H1 (cell line): ENCODE measurements at regions not wholly inside any gene's neighbourhood (a gene's known extent, or its start where the extent isn't known, plus 50 kb on each side); places are given as distances from the start of the nearest gene placed in this dataset.

ENCODE experiments used
- ASH2L ChIP-seq: fragments of 200-600, 300-600 bp; sonication (generic); IDR thresholded peaks from one replicate; pipeline ENCODE4 v1.7.1; 2017; ENCODE audit warnings: low read length
- CREB1 ChIP-seq: IDR thresholded peaks from 2 replicates; pipeline ENCODE4 v1.6.1; 2012; ENCODE audit warnings: inconsistent platforms
- CTCF ChIP-seq, 3 experiments: IDR thresholded peaks; 1 replicate in 2 of 3; 2 replicates in 1 of 3; pipeline versions ENCODE4 v1.5.1 to v1.6.1; 2011; ENCODE audit warnings: low read length in 3 of 3, mild to moderate bottlenecking in 3 of 3, inconsistent platforms in 2 of 3, low read depth in 1 of 3, moderate library complexity in 1 of 3; ENCODE audit not compliant: insufficient read depth in 1 of 3; ENCODE audit errors: control extremely low read depth in 1 of 3
- EP300 ChIP-seq, 2 experiments: IDR thresholded peaks; 1 replicate in 1 of 2; 2 replicates in 1 of 2; pipeline ENCODE4 v1.6.1; 2011 to 2012; ENCODE audit warnings: low read depth in 2 of 2, low read length in 2 of 2, mild to moderate bottlenecking in 2 of 2, borderline replicate concordance in 1 of 2, inconsistent platforms in 1 of 2, moderate library complexity in 1 of 2
- EZH2 ChIP-seq: fragments of 200-600 bp; sonication (generic); IDR thresholded peaks from 2 replicates; pipeline ENCODE4 v1.7.1; 2012; ENCODE audit warnings: low read depth, mild to moderate bottlenecking, moderate library complexity, low read length, inconsistent platforms; ENCODE audit not compliant: severe bottlenecking
- MAFK ChIP-seq: IDR thresholded peaks from 2 replicates; pipeline ENCODE4 v1.6.1; 2012; ENCODE audit warnings: low read depth, mild to moderate bottlenecking, improper control_type of control experiment, low read length
- POLR2AphosphoS5 ChIP-seq: IDR thresholded peaks from 2 replicates; pipeline ENCODE4 v1.6.1; 2011; ENCODE audit warnings: low read depth, low read length
- RFX5 ChIP-seq: IDR thresholded peaks from 2 replicates; pipeline ENCODE4 v1.6.1; 2011; ENCODE audit warnings: low read depth, low read length, improper control_type of control experiment, borderline replicate concordance
- RNF2 ChIP-seq: fragments of 200-900, 300-1000 bp; sonication (generic); IDR thresholded peaks from 2 replicates; pipeline ENCODE4 v1.7.1; 2016; ENCODE audit warnings: borderline replicate concordance, low read depth, mild to moderate bottlenecking, antibody characterized with exemption, low read length; ENCODE audit not compliant: poor library complexity, severe bottlenecking; ENCODE audit errors: missing control alignments
- SIN3A ChIP-seq, 2 experiments: IDR thresholded peaks in 1 of 2; conservative IDR thresholded peaks in 1 of 2; 2 replicates each; pipeline ENCODE4 v1.6.1; 2011 to 2012; ENCODE audit warnings: low read length in 2 of 2, improper control_type of control experiment in 1 of 2, low read depth in 1 of 2, mild to moderate bottlenecking in 1 of 2
- TBP ChIP-seq: IDR thresholded peaks from 2 replicates; pipeline ENCODE4 v1.6.1; 2011; ENCODE audit warnings: low read depth, low read length, improper control_type of control experiment
- TCF12 ChIP-seq: IDR thresholded peaks from 2 replicates; pipeline ENCODE4 v1.6.1; 2011; ENCODE audit warnings: low read depth, mild to moderate bottlenecking, low read length

- TF ChIP-seq RFX5 (no peak), CREB1 (no peak), ASH2L (no peak), MAFK (no peak), CTCF (IDR thresholded peaks at IDR 0.05; ENCODE audit: control extremely low read depth in 1 of 3, insufficient read depth in 1 of 3, low read depth in 1 of 3, low read length in 3 of 3) (no peak), EP300 (IDR thresholded peaks at IDR 0.05; ENCODE audit: borderline replicate concordance in 1 of 2, low read depth in 2 of 2, low read length in 2 of 2) (no peak), RNF2 (no peak), SIN3A (conservative IDR thresholded peaks at IDR 0.05 in 1 of 2, IDR thresholded peaks at IDR 0.05 in 1 of 2; ENCODE audit: low read depth in 1 of 2, low read length in 2 of 2) (no peak), POLR2AphosphoS5 (no peak), TCF12 (no peak), TBP (no peak), EZH2 (no peak)
These were observed 76.6 kb upstream of the ABCA1 start for GRCh38 chr9:105004466-105005090.
